ENCODE measurements at regions not wholly inside any gene's neighbourhood (a gene's known extent, or its start where the extent isn't known, plus 50 kb on each side); places are given as distances from the start of the nearest gene placed in this dataset.
"Not testable (repeated sequence)": the region's sequence is repeated elsewhere in the genome, so short reads cannot be mapped to it uniquely, and the experiment has no call there.

- no peak overlapping the region for H3K27ac ChIP-seq (ENCODE audit: poor library complexity, severe bottlenecking)
- H3K9me3 ChIP-seq (ENCODE audit: severe bottlenecking), result no peaks in the 10 kb centered on the region
- TF ChIP-seq CTCF (IDR thresholded peaks at IDR 0.05; ENCODE audit: poor library complexity, severe bottlenecking), result no peak
- no peak overlapping the region for H3K4me3 ChIP-seq (ENCODE audit: severe bottlenecking)
- no peaks in the 10 kb centered on the region for H3K4me1 ChIP-seq (ENCODE audit: insufficient read depth, poor library complexity, severe bottlenecking)
- H3K27me3 ChIP-seq (ENCODE audit: insufficient read depth, poor library complexity, severe bottlenecking), result no peaks in the 10 kb centered on the region
- no peaks in the 10 kb centered on the region for H3K36me3 ChIP-seq (ENCODE audit: low read depth)
- no peak for ATAC-seq (ENCODE audit: low read depth)
- no peak for DNase-seq (ENCODE audit: low spot score)
These were observed 50.7 kb upstream of the TNFSF4 start for GRCh38 chr1:173257805-173258204.

GRCh38 chr1:173258479-173259264, 51.5 kb upstream of the TNFSF4 start:
- no peak for DNase-seq (ENCODE audit: low spot score)

GRCh38 chr1:173260329-173260728, 53.2 kb upstream of the TNFSF4 start:
- H3K36me3 ChIP-seq (ENCODE audit: low read depth); H3K4me3 ChIP-seq (ENCODE audit: severe bottlenecking); H3K9me3 ChIP-seq (ENCODE audit: severe bottlenecking); ATAC-seq (ENCODE audit: low read depth); H3K4me1 ChIP-seq (ENCODE audit: insufficient read depth, poor library complexity, severe bottlenecking); H3K27ac ChIP-seq (ENCODE audit: poor library complexity, severe bottlenecking); DNase-seq (ENCODE audit: low spot score); H3K27me3 ChIP-seq (ENCODE audit: insufficient read depth, poor library complexity, severe bottlenecking): not testable (repeated sequence)

More at GRCh38 chr1:173258479-173259264, 51.5 kb upstream of the TNFSF4 start:
- H3K27me3 ChIP-seq (ENCODE audit: insufficient read depth, poor library complexity, severe bottlenecking), result no peaks in the 10 kb centered on the region
- H3K4me3 ChIP-seq (ENCODE audit: severe bottlenecking), result no peak overlapping the region
- H3K9me3 ChIP-seq (ENCODE audit: severe bottlenecking), result no peaks in the 10 kb centered on the region
- H3K4me1 ChIP-seq (ENCODE audit: insufficient read depth, poor library complexity, severe bottlenecking), result no peaks in the 10 kb centered on the region
- ATAC-seq (ENCODE audit: low read depth), result no peak
- H3K27ac ChIP-seq (ENCODE audit: poor library complexity, severe bottlenecking), result no peak overlapping the region
- no peaks in the 10 kb centered on the region for H3K36me3 ChIP-seq (ENCODE audit: low read depth)
- TF ChIP-seq CTCF (IDR thresholded peaks at IDR 0.05; ENCODE audit: poor library complexity, severe bottlenecking), result no peak

GRCh38 chr1:173266841-173267240, 59.7 kb upstream of the TNFSF4 start:
- no peaks in the 10 kb centered on the region for H3K36me3 ChIP-seq (ENCODE audit: low read depth)
- H3K27ac ChIP-seq (ENCODE audit: poor library complexity, severe bottlenecking), result peak overlapping the region; percentile 78
- no peak for ATAC-seq (ENCODE audit: low read depth)
- DNase-seq (ENCODE audit: low spot score), result no peak
- H3K9me3 ChIP-seq (ENCODE audit: severe bottlenecking), result no peaks in the 10 kb centered on the region
- no peak overlapping the region for H3K4me3 ChIP-seq (ENCODE audit: severe bottlenecking)
- peaks cover 42% of the 10 kb centered on the region for H3K4me1 ChIP-seq (ENCODE audit: insufficient read depth, poor library complexity, severe bottlenecking)
- TF ChIP-seq CTCF (IDR thresholded peaks at IDR 0.05; ENCODE audit: poor library complexity, severe bottlenecking), result no peak
- H3K27me3 ChIP-seq (ENCODE audit: insufficient read depth, poor library complexity, severe bottlenecking), result no peaks in the 10 kb centered on the region

GRCh38 chr1:173267453-173267945, 60.4 kb upstream of the TNFSF4 start:
- H3K27me3 ChIP-seq (ENCODE audit: insufficient read depth, poor library complexity, severe bottlenecking), result no peaks in the 10 kb centered on the region
- ATAC-seq (ENCODE audit: low read depth) (peak; percentile 44; the same call in 2 of the 3 replicates), DNase-seq (ENCODE audit: low spot score) (no peak)
- peaks cover 42% of the 10 kb centered on the region for H3K4me1 ChIP-seq (ENCODE audit: insufficient read depth, poor library complexity, severe bottlenecking)
- no peak for TF ChIP-seq CTCF (IDR thresholded peaks at IDR 0.05; ENCODE audit: poor library complexity, severe bottlenecking)
- no peak overlapping the region for H3K4me3 ChIP-seq (ENCODE audit: severe bottlenecking)
- H3K9me3 ChIP-seq (ENCODE audit: severe bottlenecking), result no peaks in the 10 kb centered on the region
- no peaks in the 10 kb centered on the region for H3K36me3 ChIP-seq (ENCODE audit: low read depth)
- H3K27ac ChIP-seq (ENCODE audit: poor library complexity, severe bottlenecking), result peak overlapping the region; percentile 78
